ENCODE measurements at regions not wholly inside any gene's neighbourhood (a gene's known extent, or its start where the extent isn't known, plus 50 kb on each side); places are given as distances from the start of the nearest gene placed in this dataset.
"Not testable (repeated sequence)": the region's sequence is repeated elsewhere in the genome, so short reads cannot be mapped to it uniquely, and the experiment has no call there.

GRCh38 chr4:84324303-84325245 is 174.5 kb downstream of the NKX6-1 start:
- WGBS, result 41% methylated on average over 16 of the region's 16 CpGs
- no peak overlapping the region for H3K4me3 ChIP-seq
- H3K27ac ChIP-seq (replicated peaks in 1 of 4), result no peak overlapping the region
- H3K9me3 ChIP-seq, result no peaks in the 10 kb centered on the region
- intact Hi-C loops (cut with DNase I), result no loop called here
- H3K4me1 ChIP-seq, result peaks cover 0 to 7% (median 2%) of the 10 kb centered on the region in 4 donors
- H3K36me3 ChIP-seq, result no peaks in the 10 kb centered on the region
- no peak for DNase-seq (ENCODE audit: extremely low spot score)
- TF ChIP-seq CTCF (IDR thresholded peaks at IDR 0.05), result no peak
- TF ChIP-seq POLR2A (IDR thresholded peaks at IDR 0.05; ENCODE audit: low read depth), result no peak
- no peak for TF ChIP-seq POLR2AphosphoS5 (IDR thresholded peaks at IDR 0.05)
- no peak for TF ChIP-seq EP300 (IDR thresholded peaks at IDR 0.05)
- H3K27me3 ChIP-seq, result no peaks in the 10 kb centered on the region

GRCh38 chr4:84319124-84319523 is 180.0 kb downstream of the NKX6-1 start:
- Histone ChIP-seq H3K27ac (replicated peaks in 1 of 4) (no peak overlapping the region), H3K36me3 (no peaks in the 10 kb centered on the region), H3K9me3 (no peaks in the 10 kb centered on the region), H3K27me3 (no peaks in the 10 kb centered on the region), H3K4me3 (no peak overlapping the region), H3K4me1 (no peaks in the 10 kb centered on the region)
- intact Hi-C loops (cut with DNase I), result no loop called here
- no peak for DNase-seq (ENCODE audit: extremely low spot score)
- WGBS, result 68% methylated on average over 4 of the region's 4 CpGs
- TF ChIP-seq POLR2AphosphoS5 (IDR thresholded peaks at IDR 0.05) (no peak), POLR2A (IDR thresholded peaks at IDR 0.05; ENCODE audit: low read depth) (no peak), EP300 (IDR thresholded peaks at IDR 0.05) (no peak), CTCF (IDR thresholded peaks at IDR 0.05) (no peak)

GRCh38 chr4:84317513-84317912 is 181.6 kb downstream of the NKX6-1 start:
- Histone ChIP-seq H3K9me3 (no peaks in the 10 kb centered on the region), H3K4me3 (no peak overlapping the region), H3K36me3 (no peaks in the 10 kb centered on the region), H3K27me3 (no peaks in the 10 kb centered on the region), H3K27ac (replicated peaks in 1 of 4) (no peak overlapping the region), H3K4me1 (no peaks in the 10 kb centered on the region)
- intact Hi-C loops (cut with DNase I), result no loop called here
- no peak for TF ChIP-seq EP300 (IDR thresholded peaks at IDR 0.05)
- DNase-seq (ENCODE audit: extremely low spot score), result no peak

GRCh38 chr4:84312426-84313012 is 186.6 kb downstream of the NKX6-1 start:
- DNase-seq (ENCODE audit: extremely low spot score), result no peak
- Histone ChIP-seq H3K27ac (replicated peaks in 1 of 4) (no peak overlapping the region), H3K27me3 (no peaks in the 10 kb centered on the region), H3K4me1 (no peaks in the 10 kb centered on the region), H3K36me3 (no peaks in the 10 kb centered on the region), H3K4me3 (no peak overlapping the region), H3K9me3 (no peaks in the 10 kb centered on the region)
- WGBS, result 95% methylated on average over 6 of the region's 6 CpGs
- TF ChIP-seq POLR2AphosphoS5 (IDR thresholded peaks at IDR 0.05) (no peak), CTCF (IDR thresholded peaks at IDR 0.05) (no peak), POLR2A (IDR thresholded peaks at IDR 0.05; ENCODE audit: low read depth) (no peak), EP300 (IDR thresholded peaks at IDR 0.05) (no peak)
- intact Hi-C loops (cut with DNase I), result no loop called here

GRCh38 chr4:84309191-84309590 is 189.9 kb downstream of the NKX6-1 start:
- DNase-seq (ENCODE audit: extremely low spot score), result no peak
- Histone ChIP-seq H3K27ac (replicated peaks in 1 of 4) (no peak overlapping the region), H3K27me3 (no peaks in the 10 kb centered on the region), H3K4me3 (no peak overlapping the region), H3K36me3 (no peaks in the 10 kb centered on the region), H3K4me1 (no peaks in the 10 kb centered on the region), H3K9me3 (no peaks in the 10 kb centered on the region)
- intact Hi-C loops (cut with DNase I), result no loop called here
- TF ChIP-seq POLR2A (IDR thresholded peaks at IDR 0.05; ENCODE audit: low read depth), result no peak
- no peak for TF ChIP-seq CTCF (IDR thresholded peaks at IDR 0.05)
- TF ChIP-seq POLR2AphosphoS5 (IDR thresholded peaks at IDR 0.05), result no peak
- TF ChIP-seq EP300 (IDR thresholded peaks at IDR 0.05), result no peak
- 87% methylated on average over 3 of the region's 3 CpGs for WGBS

- H3K27ac ChIP-seq (replicated peaks in 1 of 4); H3K9me3 ChIP-seq; H3K4me1 ChIP-seq; H3K4me3 ChIP-seq; H3K27me3 ChIP-seq; DNase-seq (ENCODE audit: extremely low spot score); intact Hi-C loops (cut with DNase I); H3K36me3 ChIP-seq: not testable (repeated sequence)
- 88% methylated on average over 24 of the region's 27 CpGs for WGBS
Observed at GRCh38 chr4:84298719-84299254, 200.3 kb downstream of the NKX6-1 start.
